PFSK-1 (cell line): ENCODE measurements at regions not wholly inside any gene's neighbourhood (a gene's known extent, or its start where the extent isn't known, plus 50 kb on each side); places are given as distances from the start of the nearest gene placed in this dataset.

Source experiments
- POLR2AphosphoS5 ChIP-seq: IDR thresholded peaks from 2 replicates; pipeline ENCODE4 v1.6.1; 2012; ENCODE audit warnings: low read depth, mild to moderate bottlenecking, control low read depth, low read length, moderate library complexity
- SIN3A ChIP-seq: IDR thresholded peaks from 2 replicates; pipeline ENCODE4 v1.6.1; 2012; ENCODE audit warnings: mild to moderate bottlenecking, low read length, moderate library complexity, borderline replicate concordance; ENCODE audit not compliant: insufficient read depth
- TAF1 ChIP-seq: IDR thresholded peaks from 2 replicates; pipeline ENCODE4 v1.6.1; 2012; ENCODE audit warnings: low read length, control low read depth, borderline replicate concordance; ENCODE audit not compliant: insufficient read depth
- TF ChIP-seq, protein P1 (sequence below), 2 experiments: IDR thresholded peaks; 2 replicates each; pipeline versions ENCODE4 v1.6.1 to v1.8.0; 2011 to 2012; ENCODE audit warnings: low read depth in 2 of 2, low read length in 2 of 2, control low read depth in 1 of 2, inconsistent platforms in 1 of 2, mild to moderate bottlenecking in 1 of 2, moderate library complexity in 1 of 2; ENCODE audit not compliant: insufficient read depth in 1 of 2

DNA sequence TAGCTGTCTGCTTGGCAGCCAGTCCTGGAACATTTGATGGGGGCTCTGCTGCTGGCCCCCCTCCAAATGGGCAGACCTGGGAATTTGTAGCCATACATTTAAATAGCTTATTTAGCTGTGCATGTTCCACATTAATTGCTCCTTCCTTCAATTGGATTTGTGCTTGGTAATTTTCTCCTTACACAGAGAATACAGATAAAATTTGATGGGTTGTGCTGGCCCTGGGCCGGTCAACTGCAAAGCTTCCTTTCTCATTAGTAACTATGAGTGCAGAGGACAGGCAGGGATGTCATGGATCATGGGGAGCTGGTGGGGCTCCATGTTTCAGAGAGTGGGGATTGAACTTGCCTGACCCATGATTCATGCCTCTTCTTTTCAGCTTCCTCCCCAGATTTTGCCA, 201.5 kb upstream of the GHITM start:
- TF ChIP-seq, protein P1, sequence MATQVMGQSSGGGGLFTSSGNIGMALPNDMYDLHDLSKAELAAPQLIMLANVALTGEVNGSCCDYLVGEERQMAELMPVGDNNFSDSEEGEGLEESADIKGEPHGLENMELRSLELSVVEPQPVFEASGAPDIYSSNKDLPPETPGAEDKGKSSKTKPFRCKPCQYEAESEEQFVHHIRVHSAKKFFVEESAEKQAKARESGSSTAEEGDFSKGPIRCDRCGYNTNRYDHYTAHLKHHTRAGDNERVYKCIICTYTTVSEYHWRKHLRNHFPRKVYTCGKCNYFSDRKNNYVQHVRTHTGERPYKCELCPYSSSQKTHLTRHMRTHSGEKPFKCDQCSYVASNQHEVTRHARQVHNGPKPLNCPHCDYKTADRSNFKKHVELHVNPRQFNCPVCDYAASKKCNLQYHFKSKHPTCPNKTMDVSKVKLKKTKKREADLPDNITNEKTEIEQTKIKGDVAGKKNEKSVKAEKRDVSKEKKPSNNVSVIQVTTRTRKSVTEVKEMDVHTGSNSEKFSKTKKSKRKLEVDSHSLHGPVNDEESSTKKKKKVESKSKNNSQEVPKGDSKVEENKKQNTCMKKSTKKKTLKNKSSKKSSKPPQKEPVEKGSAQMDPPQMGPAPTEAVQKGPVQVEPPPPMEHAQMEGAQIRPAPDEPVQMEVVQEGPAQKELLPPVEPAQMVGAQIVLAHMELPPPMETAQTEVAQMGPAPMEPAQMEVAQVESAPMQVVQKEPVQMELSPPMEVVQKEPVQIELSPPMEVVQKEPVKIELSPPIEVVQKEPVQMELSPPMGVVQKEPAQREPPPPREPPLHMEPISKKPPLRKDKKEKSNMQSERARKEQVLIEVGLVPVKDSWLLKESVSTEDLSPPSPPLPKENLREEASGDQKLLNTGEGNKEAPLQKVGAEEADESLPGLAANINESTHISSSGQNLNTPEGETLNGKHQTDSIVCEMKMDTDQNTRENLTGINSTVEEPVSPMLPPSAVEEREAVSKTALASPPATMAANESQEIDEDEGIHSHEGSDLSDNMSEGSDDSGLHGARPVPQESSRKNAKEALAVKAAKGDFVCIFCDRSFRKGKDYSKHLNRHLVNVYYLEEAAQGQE (IDR thresholded peaks at IDR 0.05; ENCODE audit: insufficient read depth in 1 of 2, low read depth in 2 of 2, low read length in 2 of 2) = no peak
- TF ChIP-seq TAF1 = no peak
- no peak for TF ChIP-seq POLR2AphosphoS5
- TF ChIP-seq SIN3A = no peak
